LNCaP clone FGC (cell line): ENCODE measurements at regions not wholly inside any gene's neighbourhood (a gene's known extent, or its start where the extent isn't known, plus 50 kb on each side); places are given as distances from the start of the nearest gene placed in this dataset.
A peak's percentile ranks its signal among the peaks of the same experiment; 100 is the strongest.

Experiments used
- DNase-seq: peaks from one replicate; pipeline ENCODE4 v3.0.0-alpha.2; 2011; ENCODE audit warnings: low read depth
- H3K4me3 ChIP-seq: 2 replicates; pipeline ENCODE4 v1.5.1; 2011; ENCODE audit warnings: mild to moderate bottlenecking, low read depth, low read length, control low read depth
- CTCF ChIP-seq: IDR thresholded peaks from 2 replicates; pipeline ENCODE4 v1.5.1; 2012; ENCODE audit warnings: mild to moderate bottlenecking; ENCODE audit not compliant: control insufficient read depth, insufficient read depth; ENCODE audit errors: extremely low read depth

- DNase-seq: no peak
- H3K4me3 ChIP-seq: no peak overlapping the region
Measured at GRCh38 chr13:40483601-40484000, 182.8 kb downstream of the FOXO1 start.

DNA sequence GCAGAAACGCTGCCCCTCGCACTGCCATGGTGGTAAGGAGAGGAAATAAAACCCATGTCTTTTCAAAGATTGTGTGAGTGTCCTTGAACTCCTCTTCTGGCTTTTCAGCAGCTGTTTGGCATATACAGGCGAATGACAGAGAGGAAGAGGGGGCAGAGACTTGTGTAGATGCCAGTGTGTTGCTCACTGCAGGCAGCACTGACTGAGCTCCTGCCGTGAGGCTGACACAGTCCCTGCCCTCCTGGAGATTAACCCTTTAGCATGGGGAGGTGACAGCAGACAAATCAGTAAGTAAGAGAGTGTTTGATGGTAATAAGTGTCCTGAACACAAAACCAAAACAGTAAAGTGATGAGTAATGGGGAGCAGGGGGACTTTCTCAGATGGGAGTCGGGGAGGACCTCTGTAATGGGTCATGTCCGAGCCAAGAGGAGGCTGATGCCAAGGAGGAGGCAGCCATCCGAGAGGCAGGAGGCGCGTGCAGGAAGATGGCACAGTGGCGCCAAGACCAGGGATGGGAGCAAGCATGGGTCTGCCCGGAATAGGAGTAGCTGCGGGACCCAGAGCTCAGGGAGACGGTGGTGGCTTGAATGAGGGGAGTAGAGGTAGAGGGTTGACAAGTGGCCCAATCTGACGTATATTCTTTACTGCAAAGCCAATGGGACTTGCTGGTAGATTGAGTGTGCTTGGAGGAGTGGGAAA is 182.2 kb downstream of the FOXO1 start:
- no peak overlapping the region for H3K4me3 ChIP-seq
- DNase-seq: no peak
- TF ChIP-seq CTCF: no peak

More at GRCh38 chr13:40483601-40484000, 182.8 kb downstream of the FOXO1 start:
- TF ChIP-seq CTCF: no peak

- DNase-seq: peak; percentile 31
- H3K4me3 ChIP-seq: no peak overlapping the region
- TF ChIP-seq CTCF: no peak
Measured at GRCh38 chr13:40484974-40485373, 181.5 kb downstream of the FOXO1 start.

DNA sequence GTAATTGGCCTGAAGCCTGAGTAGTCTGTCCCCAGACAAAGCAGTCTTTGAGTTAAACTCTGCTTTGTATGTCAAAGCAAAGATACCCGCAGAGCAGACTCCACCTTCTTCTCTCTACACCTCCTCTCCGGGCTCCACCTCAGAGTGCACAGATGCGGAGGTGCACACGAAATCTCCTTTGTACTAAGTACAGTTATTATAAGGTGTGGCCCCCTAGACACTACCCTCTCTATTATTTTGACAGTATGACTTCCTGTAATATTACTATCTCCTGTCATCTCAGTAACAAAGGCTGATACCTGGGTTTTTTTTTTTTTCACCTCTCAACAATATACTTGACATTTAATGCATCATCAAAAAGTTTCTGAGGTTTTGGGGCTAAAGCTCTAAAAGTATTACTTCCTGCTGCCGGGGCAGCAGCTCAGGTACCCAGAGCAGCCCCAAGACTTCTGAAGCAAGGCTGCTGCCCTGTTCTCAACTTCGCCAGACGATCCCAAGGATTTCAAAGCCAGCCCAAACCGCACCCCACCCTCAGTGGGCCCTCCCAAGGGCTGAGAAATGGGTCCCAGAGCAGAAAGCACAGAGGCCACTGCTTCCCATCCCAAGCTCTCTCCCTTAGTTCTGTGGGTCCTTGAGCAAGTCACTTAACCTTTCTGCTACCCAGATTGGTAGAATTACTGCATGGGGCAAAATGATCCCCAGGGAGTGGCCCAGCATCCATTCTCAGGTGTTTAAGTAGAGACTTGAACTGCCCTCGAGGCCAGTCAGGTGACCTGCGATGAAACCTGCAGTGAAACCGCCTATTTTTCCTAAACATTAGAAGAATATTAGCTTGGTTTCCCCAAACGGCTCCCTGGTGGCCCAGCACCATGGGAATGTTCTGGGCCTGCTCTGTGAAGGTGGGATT is 180.6 kb downstream of the FOXO1 start:
- no peak overlapping the region for H3K4me3 ChIP-seq
- DNase-seq: no peak
- no peak for TF ChIP-seq CTCF

- TF ChIP-seq CTCF: no peak
- no peak for DNase-seq
- H3K4me3 ChIP-seq: no peak overlapping the region
Measured at GRCh38 chr13:40486518-40487163, 179.8 kb downstream of the FOXO1 start.

DNA sequence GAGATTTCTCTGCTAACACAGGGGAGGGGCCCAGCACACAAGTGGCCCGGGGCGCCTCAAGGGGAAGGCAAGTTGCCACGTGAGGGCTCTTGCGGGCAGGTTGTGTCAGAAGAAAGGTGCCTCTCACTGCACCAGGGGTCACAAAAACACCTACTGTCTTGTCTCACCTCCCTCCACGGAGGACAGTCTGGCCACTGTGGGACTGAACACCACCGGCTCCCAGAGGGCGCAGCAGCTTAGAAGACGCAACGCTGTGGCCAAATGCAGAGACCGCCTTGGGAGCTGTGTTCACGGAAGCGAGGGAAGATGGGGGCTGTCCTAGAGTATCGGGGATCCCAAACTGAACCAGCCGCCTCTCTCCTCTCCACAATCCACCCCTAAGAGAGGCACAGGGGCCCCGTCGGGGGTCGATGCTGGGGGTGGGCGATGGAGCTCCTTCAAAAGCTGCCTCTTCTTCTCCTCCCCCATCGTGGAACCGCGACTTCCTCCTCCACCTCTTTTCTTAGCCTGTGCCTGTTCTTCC is 177.5 kb downstream of the FOXO1 start:
- no peak for DNase-seq
- no peak overlapping the region for H3K4me3 ChIP-seq
- no peak for TF ChIP-seq CTCF
